ENCODE measurements at regions not wholly inside any gene's neighbourhood (a gene's known extent, or its start where the extent isn't known, plus 50 kb on each side); places are given as distances from the start of the nearest gene placed in this dataset.

DNA sequence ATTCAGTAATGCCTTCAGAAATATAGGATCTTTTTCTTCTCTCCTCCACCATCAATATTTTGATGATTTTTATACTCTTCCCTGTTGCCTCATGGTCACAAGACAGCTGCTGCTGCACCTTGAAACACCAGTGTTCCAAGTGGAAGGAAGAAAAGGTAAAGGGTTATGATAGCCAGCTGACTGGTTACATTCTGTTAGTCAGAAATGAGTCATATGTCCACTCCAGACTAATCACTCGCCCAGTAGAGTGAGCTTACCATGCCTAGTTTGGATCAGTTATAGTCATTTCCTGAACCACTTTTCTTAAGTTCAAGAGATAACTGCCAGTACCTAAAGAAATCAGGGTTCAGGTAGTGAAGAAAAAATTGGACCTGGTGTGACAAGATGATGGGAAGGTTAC, 532.3 kb upstream of the SMIM31 start:
- H3K4me2 ChIP-seq (ENCODE audit: low read length): no peak overlapping the region

DNA sequence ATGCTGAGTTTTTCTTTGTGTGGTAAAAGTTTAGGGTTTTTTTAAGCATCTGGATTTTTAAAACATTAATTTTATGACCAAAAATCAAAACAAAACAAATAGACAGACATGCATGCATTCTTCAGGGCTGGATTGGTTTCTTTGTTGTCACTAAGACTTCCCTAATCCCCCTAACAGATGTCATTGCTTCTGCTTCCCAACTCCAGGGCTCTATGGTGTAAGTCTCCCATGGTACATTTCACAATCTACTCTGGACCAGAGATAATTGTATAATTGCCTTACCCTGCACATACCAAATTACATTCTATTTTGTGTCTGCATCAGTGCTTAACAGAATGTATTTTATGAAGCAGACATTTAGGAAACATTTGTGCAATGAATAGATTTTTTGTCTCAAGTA, 529.1 kb upstream of the SMIM31 start:
- H2AFZ ChIP-seq (ENCODE audit: low read length): no peak overlapping the region
- H3K4me2 ChIP-seq (ENCODE audit: low read length): no peak overlapping the region
- DNase-seq (ENCODE audit: low spot score): no peak
- no peak overlapping the region for H3K27ac ChIP-seq (ENCODE audit: low read depth, low read length, poor library complexity, severe bottlenecking)
- no peaks in the 10 kb centered on the region for H3K9me3 ChIP-seq (ENCODE audit: low read length)
- no peaks in the 10 kb centered on the region for H3K9me2 ChIP-seq (ENCODE audit: insufficient read depth, low read length)
- H3K4me1 ChIP-seq (ENCODE audit: insufficient read depth, low read length, poor library complexity, severe bottlenecking): no peaks in the 10 kb centered on the region
- TF ChIP-seq EZH2phosphoT487 (IDR thresholded peaks at IDR 0.05; ENCODE audit: borderline replicate concordance, low read depth, low read length): no peak
- TF ChIP-seq, protein P1, sequence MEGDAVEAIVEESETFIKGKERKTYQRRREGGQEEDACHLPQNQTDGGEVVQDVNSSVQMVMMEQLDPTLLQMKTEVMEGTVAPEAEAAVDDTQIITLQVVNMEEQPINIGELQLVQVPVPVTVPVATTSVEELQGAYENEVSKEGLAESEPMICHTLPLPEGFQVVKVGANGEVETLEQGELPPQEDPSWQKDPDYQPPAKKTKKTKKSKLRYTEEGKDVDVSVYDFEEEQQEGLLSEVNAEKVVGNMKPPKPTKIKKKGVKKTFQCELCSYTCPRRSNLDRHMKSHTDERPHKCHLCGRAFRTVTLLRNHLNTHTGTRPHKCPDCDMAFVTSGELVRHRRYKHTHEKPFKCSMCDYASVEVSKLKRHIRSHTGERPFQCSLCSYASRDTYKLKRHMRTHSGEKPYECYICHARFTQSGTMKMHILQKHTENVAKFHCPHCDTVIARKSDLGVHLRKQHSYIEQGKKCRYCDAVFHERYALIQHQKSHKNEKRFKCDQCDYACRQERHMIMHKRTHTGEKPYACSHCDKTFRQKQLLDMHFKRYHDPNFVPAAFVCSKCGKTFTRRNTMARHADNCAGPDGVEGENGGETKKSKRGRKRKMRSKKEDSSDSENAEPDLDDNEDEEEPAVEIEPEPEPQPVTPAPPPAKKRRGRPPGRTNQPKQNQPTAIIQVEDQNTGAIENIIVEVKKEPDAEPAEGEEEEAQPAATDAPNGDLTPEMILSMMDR (conservative IDR thresholded peaks at IDR 0.05; ENCODE audit: low read length): no peak
- intact Hi-C loops (cut with micrococcal nuclease; ENCODE audit: unreplicated experiment): no loop called here
- BruUV-seq (replicated peaks): no TSS peak
- H4K20me1 ChIP-seq (ENCODE audit: insufficient read depth, low read length): no peaks in the 10 kb centered on the region
- ChIA-PET POLR2A (no interaction called here), CTCF (ENCODE audit: unreplicated experiment) (no interaction called here)
- no peaks in the 10 kb centered on the region for H3K79me2 ChIP-seq (ENCODE audit: insufficient read depth, low read depth, low read length)
- no peaks in the 10 kb centered on the region for H3K36me3 ChIP-seq (ENCODE audit: insufficient read depth, low read length)
- no peak overlapping the region for H3K4me3 ChIP-seq (ENCODE audit: low read depth, low read length, poor library complexity, severe bottlenecking)

More for the DNA sequence above, 532.3 kb upstream of the SMIM31 start:
- no peak overlapping the region for H2AFZ ChIP-seq (ENCODE audit: low read length)
- H3K4me3 ChIP-seq (ENCODE audit: low read depth, low read length, poor library complexity, severe bottlenecking): no peak overlapping the region
- ChIA-PET CTCF (ENCODE audit: unreplicated experiment) (no interaction called here), POLR2A (no interaction called here)
- H3K9me2 ChIP-seq (ENCODE audit: insufficient read depth, low read length): no peaks in the 10 kb centered on the region
- no TSS peak for BruUV-seq (replicated peaks)
- TF ChIP-seq EZH2phosphoT487 (IDR thresholded peaks at IDR 0.05; ENCODE audit: borderline replicate concordance, low read depth, low read length): no peak
- TF ChIP-seq, protein P1 (conservative IDR thresholded peaks at IDR 0.05; ENCODE audit: low read length): no peak
- no peak for DNase-seq (ENCODE audit: low spot score)
- intact Hi-C loops (cut with micrococcal nuclease; ENCODE audit: unreplicated experiment): no loop called here
- no peaks in the 10 kb centered on the region for H3K4me1 ChIP-seq (ENCODE audit: insufficient read depth, low read length, poor library complexity, severe bottlenecking)
- no peaks in the 10 kb centered on the region for H3K79me2 ChIP-seq (ENCODE audit: insufficient read depth, low read depth, low read length)
- no peaks in the 10 kb centered on the region for H3K9me3 ChIP-seq (ENCODE audit: low read length)
- no peaks in the 10 kb centered on the region for H4K20me1 ChIP-seq (ENCODE audit: insufficient read depth, low read length)
- no peak overlapping the region for H3K27ac ChIP-seq (ENCODE audit: low read depth, low read length, poor library complexity, severe bottlenecking)
- no peaks in the 10 kb centered on the region for H3K36me3 ChIP-seq (ENCODE audit: insufficient read depth, low read length)

DNA sequence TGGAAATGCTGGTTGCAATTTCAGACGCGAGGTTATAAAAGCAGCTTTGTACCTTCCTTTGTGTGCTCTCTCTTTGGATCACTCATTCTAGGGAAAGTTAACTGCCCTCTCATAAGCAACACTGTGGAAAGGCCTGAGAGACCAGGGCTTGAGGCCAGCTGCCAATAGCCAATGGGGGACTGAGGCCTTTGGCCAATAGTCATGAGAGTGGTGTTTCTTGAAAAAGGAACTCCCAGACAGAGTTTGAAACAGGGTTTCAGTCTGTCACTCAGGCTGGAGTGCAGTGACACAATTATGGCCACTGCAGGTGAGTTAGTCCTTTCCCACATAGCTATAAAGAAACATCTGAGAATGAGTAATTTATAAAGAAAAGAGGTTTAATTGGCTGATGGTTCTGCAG, 524.7 kb upstream of the SMIM31 start:
- POLR2A ChIA-PET: interaction anchor here (0.6 to 0.8 kb wide), 2 partner anchors 10 to 55 kb away, joined by 3 read pairs; no protein-coding TSS in a partner anchor
- DNase-seq (ENCODE audit: low spot score): no peak
- no peaks in the 10 kb centered on the region for H3K4me1 ChIP-seq (ENCODE audit: insufficient read depth, low read length, poor library complexity, severe bottlenecking)
- TF ChIP-seq, protein P1 (conservative IDR thresholded peaks at IDR 0.05; ENCODE audit: low read length): no peak
- TF ChIP-seq EZH2phosphoT487 (IDR thresholded peaks at IDR 0.05; ENCODE audit: borderline replicate concordance, low read depth, low read length): no peak
- no peaks in the 10 kb centered on the region for H3K9me2 ChIP-seq (ENCODE audit: insufficient read depth, low read length)
- H2AFZ ChIP-seq (ENCODE audit: low read length): no peak overlapping the region
- no peaks in the 10 kb centered on the region for H3K36me3 ChIP-seq (ENCODE audit: insufficient read depth, low read length)
- H3K79me2 ChIP-seq (ENCODE audit: insufficient read depth, low read depth, low read length): no peaks in the 10 kb centered on the region
- no peak overlapping the region for H3K4me3 ChIP-seq (ENCODE audit: low read depth, low read length, poor library complexity, severe bottlenecking)
- H3K4me2 ChIP-seq (ENCODE audit: low read length): no peak overlapping the region
- no peaks in the 10 kb centered on the region for H4K20me1 ChIP-seq (ENCODE audit: insufficient read depth, low read length)
- BruUV-seq (replicated peaks): no TSS peak
- CTCF ChIA-PET (ENCODE audit: unreplicated experiment): no interaction called here
- H3K27ac ChIP-seq (ENCODE audit: low read depth, low read length, poor library complexity, severe bottlenecking): no peak overlapping the region
- intact Hi-C loops (cut with micrococcal nuclease; ENCODE audit: unreplicated experiment): no loop called here
- H3K9me3 ChIP-seq (ENCODE audit: low read length): no peaks in the 10 kb centered on the region

All from OCI-LY7 (cell line).